ENCODE measurements at regions not wholly inside any gene's neighbourhood (a gene's known extent, or its start where the extent isn't known, plus 50 kb on each side); places are given as distances from the start of the nearest gene placed in this dataset.

DNA sequence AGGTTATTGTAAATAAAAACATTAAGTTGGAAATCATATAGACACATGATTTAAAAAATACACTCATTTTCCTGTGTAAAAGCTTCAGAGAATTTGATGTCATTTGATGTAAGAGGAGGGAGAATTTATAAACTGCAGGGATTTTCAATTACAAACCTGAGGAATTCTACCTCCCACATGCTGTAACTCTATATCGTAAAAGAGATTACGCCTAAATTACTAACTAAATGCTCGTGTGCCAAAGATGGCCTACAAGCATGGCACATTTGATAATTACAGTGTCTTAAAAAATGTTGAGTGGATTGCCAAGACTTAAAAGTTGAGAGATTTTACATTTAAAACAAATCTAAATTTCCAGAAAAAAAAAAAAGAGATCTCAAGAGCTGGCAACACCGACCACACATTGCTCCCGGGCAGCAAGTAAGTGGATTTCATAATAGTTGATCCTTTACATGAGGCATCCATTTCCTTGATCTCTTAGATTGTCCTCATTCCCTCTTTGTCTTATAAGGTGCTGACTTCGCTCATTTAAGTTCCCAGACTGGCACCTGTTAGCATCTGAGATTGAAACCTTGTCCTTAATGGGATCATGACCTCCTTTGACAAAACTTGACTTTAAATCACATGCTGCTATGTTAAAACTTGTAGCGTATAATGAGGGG, 840.3 kb upstream of the ZEB2 start:
- Mint-ChIP-seq H3K9me3 (peaks cover 7% of the 10 kb centered on the region), H3K36me3 (no peaks in the 10 kb centered on the region), H3K27ac (no peak overlapping the region), H3K4me1 (no peaks in the 10 kb centered on the region), H3K27me3 (ENCODE audit: low read depth) (peaks cover 2% of the 10 kb centered on the region), H3K4me3 (no peak overlapping the region)
- DNase-seq (ENCODE audit: low spot score in 2 of 2, unreplicated experiment in 2 of 2): no peak
- TF ChIP-seq, protein P1, sequence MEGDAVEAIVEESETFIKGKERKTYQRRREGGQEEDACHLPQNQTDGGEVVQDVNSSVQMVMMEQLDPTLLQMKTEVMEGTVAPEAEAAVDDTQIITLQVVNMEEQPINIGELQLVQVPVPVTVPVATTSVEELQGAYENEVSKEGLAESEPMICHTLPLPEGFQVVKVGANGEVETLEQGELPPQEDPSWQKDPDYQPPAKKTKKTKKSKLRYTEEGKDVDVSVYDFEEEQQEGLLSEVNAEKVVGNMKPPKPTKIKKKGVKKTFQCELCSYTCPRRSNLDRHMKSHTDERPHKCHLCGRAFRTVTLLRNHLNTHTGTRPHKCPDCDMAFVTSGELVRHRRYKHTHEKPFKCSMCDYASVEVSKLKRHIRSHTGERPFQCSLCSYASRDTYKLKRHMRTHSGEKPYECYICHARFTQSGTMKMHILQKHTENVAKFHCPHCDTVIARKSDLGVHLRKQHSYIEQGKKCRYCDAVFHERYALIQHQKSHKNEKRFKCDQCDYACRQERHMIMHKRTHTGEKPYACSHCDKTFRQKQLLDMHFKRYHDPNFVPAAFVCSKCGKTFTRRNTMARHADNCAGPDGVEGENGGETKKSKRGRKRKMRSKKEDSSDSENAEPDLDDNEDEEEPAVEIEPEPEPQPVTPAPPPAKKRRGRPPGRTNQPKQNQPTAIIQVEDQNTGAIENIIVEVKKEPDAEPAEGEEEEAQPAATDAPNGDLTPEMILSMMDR (IDR thresholded peaks at IDR 0.05; ENCODE audit: unreplicated experiment): no peak

DNA sequence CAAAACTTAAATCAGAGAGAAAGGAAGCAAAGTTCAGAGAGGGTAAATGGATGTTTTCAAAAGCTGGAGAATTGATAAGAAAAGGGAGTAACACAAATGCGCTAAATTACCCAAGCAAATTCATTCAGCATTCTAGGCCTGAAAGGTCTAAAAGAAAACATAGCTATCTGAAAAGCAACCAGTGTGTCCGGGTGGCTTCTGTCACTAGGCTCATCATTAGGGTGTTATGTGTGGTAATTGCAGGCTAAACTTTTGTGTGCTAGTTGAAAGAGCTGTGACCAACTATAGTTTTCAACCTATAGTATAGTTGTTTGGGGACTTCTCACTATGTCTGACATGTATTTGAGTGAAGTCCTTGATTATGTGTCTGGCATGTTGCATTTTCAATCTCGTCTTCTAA, 839.6 kb upstream of the ZEB2 start:
- TF ChIP-seq, protein P1 (IDR thresholded peaks at IDR 0.05; ENCODE audit: unreplicated experiment): no peak
- H3K4me3 Mint-ChIP-seq: no peak overlapping the region
- H3K4me1 Mint-ChIP-seq: no peaks in the 10 kb centered on the region

DNA sequence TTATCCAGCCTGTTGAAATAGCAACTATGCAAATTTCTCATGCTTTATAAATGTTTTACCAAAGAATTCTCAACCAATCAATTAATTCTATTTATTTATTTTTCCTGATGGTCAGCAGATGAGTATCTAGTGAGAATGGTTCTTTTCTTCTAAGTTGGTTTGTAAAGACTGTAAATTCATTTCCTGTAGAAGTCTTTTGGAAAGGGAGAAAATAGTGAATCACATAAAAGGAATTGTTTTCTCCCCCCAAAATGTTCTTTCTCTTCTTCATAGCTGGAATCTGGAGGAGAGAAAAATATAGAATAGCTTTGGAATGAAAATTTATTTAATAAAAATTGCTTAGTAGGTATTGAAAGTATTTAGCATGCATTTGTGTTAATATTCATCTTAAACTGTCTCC, 836.1 kb upstream of the ZEB2 start:
- no peak for DNase-seq (ENCODE audit: low spot score in 2 of 2, unreplicated experiment in 2 of 2)
- H3K4me1 Mint-ChIP-seq: peaks cover 12% of the 10 kb centered on the region
- no peak overlapping the region for H3K27ac Mint-ChIP-seq
- H3K27me3 Mint-ChIP-seq (ENCODE audit: low read depth): peaks cover 4% of the 10 kb centered on the region
- no peaks in the 10 kb centered on the region for H3K36me3 Mint-ChIP-seq
- no peak overlapping the region for H3K4me3 Mint-ChIP-seq
- TF ChIP-seq, protein P1 (IDR thresholded peaks at IDR 0.05; ENCODE audit: unreplicated experiment): no peak
- no peaks in the 10 kb centered on the region for H3K9me3 Mint-ChIP-seq

More for the DNA sequence above, 839.6 kb upstream of the ZEB2 start:
- Mint-ChIP-seq H3K27ac (no peak overlapping the region), H3K9me3 (peaks cover 7% of the 10 kb centered on the region), H3K36me3 (no peaks in the 10 kb centered on the region), H3K27me3 (ENCODE audit: low read depth) (peaks cover 2% of the 10 kb centered on the region)
- DNase-seq (ENCODE audit: low spot score in 2 of 2, unreplicated experiment in 2 of 2): no peak

DNA sequence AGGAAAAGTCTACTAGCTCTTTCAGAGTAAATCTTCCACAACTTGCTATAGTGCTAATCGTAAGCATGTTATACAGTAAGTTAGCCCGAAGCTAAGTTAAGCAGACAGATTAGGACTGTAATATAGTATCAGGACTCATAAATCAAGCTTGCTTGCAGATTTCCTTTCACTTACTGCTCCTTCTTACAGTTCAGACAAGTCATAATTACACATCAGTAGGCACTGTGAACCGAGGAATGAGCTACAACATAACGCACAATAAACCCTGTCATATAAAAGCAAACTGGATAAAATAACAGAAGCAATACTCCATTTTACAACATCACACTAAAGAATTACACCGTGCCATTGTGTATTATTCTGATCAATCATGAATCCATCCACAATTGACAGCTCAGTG, 832.6 kb upstream of the ZEB2 start:
- no peak for DNase-seq (ENCODE audit: low spot score in 2 of 2, unreplicated experiment in 2 of 2)
- H3K4me3 Mint-ChIP-seq: no peak overlapping the region
- no peaks in the 10 kb centered on the region for H3K9me3 Mint-ChIP-seq
- H3K36me3 Mint-ChIP-seq: no peaks in the 10 kb centered on the region
- peaks cover 15% of the 10 kb centered on the region for H3K27me3 Mint-ChIP-seq (ENCODE audit: low read depth)
- H3K4me1 Mint-ChIP-seq: peaks cover 12% of the 10 kb centered on the region
- TF ChIP-seq, protein P1 (IDR thresholded peaks at IDR 0.05; ENCODE audit: unreplicated experiment): no peak
- no peak overlapping the region for H3K27ac Mint-ChIP-seq

DNA sequence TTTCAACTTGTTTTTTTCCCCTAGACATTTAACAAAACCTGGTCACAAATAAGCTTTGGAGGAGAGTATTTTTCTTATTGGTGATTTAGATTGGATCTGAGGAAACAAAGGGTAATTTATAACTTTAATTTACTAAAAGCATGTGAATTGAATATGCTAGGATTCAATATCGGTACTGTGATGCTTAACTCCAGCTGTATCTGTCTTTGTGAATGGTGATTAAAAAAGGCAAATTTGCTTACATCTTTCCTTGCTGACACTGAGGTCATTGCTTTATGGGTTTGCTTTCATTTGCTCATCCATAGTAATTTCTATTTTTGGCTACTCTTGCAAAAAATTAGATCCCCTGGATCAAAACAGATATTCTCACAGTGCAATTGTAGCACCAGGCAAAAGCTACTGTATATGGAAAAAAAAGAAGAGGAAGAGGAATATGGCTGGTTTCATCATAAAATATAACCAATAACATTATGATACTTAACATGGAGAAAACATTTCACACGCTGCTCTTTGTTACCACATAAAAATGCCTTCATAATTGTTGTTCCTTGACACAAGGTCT, 832.0 kb upstream of the ZEB2 start:
- no peak overlapping the region for H3K4me3 Mint-ChIP-seq
- peaks cover 12% of the 10 kb centered on the region for H3K4me1 Mint-ChIP-seq
- H3K36me3 Mint-ChIP-seq: no peaks in the 10 kb centered on the region
- no peak overlapping the region for H3K27ac Mint-ChIP-seq
- no peak for DNase-seq (ENCODE audit: low spot score in 2 of 2, unreplicated experiment in 2 of 2)
- H3K27me3 Mint-ChIP-seq (ENCODE audit: low read depth): peaks cover 15% of the 10 kb centered on the region
- TF ChIP-seq, protein P1 (IDR thresholded peaks at IDR 0.05; ENCODE audit: unreplicated experiment): no peak
- no peaks in the 10 kb centered on the region for H3K9me3 Mint-ChIP-seq

Data from mesothelial cell of epicardium (in vitro differentiated cells).